Left kidney (tissue), 1 donor: ENCODE measurements at regions not wholly inside any gene's neighbourhood (a gene's known extent, or its start where the extent isn't known, plus 50 kb on each side); places are given as distances from the start of the nearest gene placed in this dataset.
"Not testable (repeated sequence)": the region's sequence is repeated elsewhere in the genome, so short reads cannot be mapped to it uniquely, and the experiment has no call there.

Experiments used
- DNase-seq: peaks from one replicate; pipeline ENCODE4 v3.0.0-alpha.2; 2013

DNA sequence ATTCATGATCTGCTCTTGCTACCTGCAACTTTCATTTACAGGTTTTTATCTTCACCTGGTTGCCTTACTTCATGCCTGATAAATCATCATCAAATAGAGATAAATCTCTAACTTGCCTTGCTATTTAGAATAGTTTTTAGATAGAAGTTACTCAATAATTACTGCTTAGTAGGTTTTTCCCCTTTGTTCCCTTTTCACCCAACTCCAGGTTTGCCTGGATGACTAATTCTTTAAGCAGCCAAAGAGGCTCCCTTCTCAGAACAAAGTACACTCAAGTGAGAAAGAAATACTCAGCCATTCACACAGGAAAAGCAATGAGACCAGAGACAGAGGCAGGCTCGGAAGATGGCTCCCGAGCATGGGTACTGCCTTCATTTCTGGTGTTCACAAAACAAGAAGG is 268.1 kb upstream of the CRBN start:
- DNase-seq: no peak

DNA sequence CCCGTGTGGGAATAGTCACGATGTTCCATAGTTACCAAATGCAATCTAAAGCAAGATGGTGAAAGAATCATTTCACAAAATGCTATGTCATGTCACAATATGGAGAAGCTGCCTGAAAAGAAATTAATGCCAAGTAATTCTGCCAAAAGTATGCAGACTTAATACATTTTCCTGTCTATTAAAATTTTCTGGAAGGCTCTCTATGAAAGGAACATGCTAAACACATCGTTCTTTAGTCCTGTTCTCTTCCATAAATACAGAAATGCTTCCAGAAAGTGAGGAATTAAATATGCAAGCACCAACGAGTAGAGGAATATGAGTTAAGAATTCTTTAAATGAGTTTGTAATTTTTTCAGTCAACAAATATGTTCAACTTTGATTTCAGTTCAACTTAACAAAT is 266.8 kb upstream of the CRBN start:
- no peak for DNase-seq

GRCh38 chr3:3443482-3443881 is 264.0 kb upstream of the CRBN start:
- no peak for DNase-seq

- DNase-seq: no peak
Observed at GRCh38 chr3:3433711-3434110, 254.2 kb upstream of the CRBN start.

GRCh38 chr3:3429841-3430240 is 250.3 kb upstream of the CRBN start:
- DNase-seq: no peak

DNA sequence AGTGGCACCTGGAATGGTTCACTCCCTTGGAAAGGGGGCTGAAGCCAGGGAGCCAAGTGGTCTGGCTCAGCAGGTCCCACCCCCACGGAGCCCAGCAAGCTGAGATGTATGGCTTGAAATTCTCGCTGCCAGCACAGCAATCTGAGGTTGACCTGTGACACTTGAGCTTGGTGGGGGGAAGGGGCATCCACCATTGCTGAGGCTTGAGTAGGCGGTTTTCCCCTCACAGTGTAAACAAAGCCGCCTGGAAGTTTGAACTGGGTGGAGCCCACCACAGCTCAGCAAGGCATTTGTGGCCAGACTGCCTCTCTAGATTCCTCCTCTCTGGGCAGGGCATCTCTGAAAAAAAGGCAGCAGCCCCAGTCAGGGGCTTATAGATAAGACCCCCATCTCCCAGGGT is 228.2 kb upstream of the CRBN start:
- not testable (repeated sequence) for DNase-seq

- DNase-seq: no peak
Observed at GRCh38 chr3:3405131-3405530, 225.6 kb upstream of the CRBN start.

DNA sequence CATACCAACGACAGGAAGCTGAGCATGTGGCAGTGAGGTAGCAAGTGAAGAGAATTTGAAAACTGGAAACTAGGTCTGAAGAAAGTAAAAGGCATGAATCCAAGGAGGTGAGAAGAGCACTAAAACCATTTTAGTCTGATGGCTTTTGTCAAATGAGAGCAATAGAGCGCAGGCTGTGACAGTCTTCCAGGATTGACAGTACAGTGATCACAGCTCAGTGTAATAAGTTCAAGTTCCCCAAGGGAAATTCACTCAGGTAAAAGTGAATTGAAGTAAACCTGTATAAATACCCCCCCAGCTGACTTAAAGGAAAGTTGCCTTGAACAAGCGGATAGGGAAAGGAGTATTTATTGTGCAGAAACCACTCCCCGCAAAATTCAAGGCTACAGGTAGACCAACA is 224.2 kb upstream of the CRBN start:
- no peak for DNase-seq

DNA sequence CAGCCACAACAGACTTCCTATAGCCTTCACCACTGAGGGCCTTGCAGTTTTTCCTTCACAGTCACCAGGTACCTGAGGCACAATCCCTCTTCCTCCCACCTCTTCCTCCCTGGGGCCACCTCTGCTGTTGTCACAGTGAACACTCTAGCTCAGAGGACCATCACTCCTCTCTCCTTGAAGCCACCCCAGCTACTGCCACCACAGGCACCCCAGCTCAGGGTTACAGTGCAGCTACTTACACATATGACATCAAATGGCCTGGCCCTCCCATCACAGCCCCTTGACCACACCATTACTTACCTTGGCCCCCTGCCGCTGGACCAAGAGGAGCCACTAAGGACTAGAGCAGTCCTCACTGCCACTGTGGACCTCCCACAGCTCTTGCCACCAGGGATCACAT is 213.5 kb upstream of the CRBN start:
- no peak for DNase-seq

DNA sequence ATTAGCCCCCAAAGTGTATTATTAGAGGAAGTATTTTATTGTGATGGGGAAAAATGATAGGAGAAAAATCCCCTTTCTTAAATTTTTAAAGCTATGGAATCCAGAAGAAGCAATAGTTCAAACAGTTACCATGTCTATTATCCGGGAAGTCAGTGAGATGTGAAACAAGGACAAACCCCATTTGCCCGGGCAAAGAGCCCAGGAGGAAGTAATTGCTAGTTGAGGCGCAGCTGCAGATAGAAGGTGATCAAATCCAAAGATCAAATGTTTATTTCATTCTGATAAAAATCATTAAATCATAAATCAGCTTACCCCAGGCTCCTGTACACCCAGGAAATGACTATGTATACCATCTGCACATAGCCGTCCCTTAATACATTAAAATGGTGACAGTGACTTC is 204.0 kb upstream of the CRBN start:
- DNase-seq: no peak

DNA sequence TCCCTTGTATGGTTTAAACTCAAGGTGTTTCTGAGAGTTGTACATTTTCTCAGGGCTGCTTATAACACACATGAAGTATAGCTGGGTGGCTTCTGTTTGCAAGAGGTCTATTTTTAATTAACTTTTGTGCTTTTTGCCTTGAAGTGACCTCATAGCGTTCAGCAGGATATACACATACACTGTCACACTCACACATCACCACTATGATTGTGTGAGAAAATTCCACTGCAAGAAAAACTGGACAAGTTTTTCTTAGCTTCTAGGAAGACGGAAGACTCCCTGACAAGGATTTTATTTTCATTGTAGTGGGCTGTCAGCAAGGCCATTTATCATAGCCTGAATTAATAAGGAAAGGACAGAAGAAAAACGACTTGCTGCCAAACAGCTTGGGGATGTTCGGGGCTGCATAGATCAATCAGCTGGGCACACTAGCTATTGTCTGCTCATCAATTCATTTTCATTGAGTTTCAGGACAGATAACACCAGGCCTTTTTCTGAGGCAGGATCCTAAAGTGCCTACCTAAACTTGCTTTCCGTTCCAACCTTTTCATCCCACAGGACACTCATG is 192.8 kb upstream of the CRBN start:
- DNase-seq: no peak

GRCh38 chr3:3368306-3368705 is 188.8 kb upstream of the CRBN start:
- DNase-seq: no peak

- DNase-seq: no peak
Observed at GRCh38 chr3:3366386-3366785, 186.9 kb upstream of the CRBN start.

GRCh38 chr3:3365716-3366115 is 186.2 kb upstream of the CRBN start:
- no peak for DNase-seq

- DNase-seq: no peak
Observed at GRCh38 chr3:3356846-3357245, 177.4 kb upstream of the CRBN start.

DNA sequence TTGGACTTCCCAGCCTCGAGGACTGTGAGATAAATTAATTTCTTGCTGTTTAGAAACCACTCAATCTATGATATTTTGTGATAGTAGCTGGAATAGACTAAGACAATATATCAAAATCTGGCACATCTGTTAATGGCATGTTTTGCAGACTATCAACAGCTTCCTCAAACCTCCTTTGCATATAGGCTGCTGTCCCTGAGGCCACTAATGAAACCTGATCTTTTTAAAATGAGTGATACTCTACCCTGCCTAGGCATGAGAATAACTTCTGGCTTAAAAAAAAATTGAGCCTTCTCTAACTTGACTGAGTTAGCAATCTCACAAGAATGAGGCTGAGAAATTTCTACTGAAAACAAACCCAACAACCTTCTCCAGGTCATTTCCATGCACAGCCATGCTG is 176.0 kb upstream of the CRBN start:
- no peak for DNase-seq

DNA sequence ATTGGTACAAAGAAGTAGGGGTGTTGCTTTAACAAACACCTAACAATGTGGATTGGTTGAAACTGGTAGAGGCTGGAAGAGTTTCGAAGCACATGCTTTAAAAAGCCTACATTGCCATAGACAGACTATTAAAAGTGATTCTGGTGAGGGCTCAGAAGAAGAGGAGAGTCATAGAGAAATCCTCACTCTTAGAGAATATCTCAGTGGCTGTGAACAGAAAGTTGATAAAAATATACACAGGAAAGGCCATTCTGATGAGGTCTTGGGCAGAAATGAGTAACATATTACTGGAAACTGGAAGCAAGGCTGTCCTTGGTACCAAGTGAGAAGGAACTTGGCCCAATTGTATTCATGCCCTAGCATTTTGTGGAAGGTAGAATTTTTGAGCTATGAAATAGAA is 173.7 kb upstream of the CRBN start:
- no peak for DNase-seq

GRCh38 chr3:3351226-3351625 is 171.7 kb upstream of the CRBN start:
- no peak for DNase-seq

- not testable (repeated sequence) for DNase-seq
Observed at GRCh38 chr3:3347056-3347455, 167.6 kb upstream of the CRBN start.

DNA sequence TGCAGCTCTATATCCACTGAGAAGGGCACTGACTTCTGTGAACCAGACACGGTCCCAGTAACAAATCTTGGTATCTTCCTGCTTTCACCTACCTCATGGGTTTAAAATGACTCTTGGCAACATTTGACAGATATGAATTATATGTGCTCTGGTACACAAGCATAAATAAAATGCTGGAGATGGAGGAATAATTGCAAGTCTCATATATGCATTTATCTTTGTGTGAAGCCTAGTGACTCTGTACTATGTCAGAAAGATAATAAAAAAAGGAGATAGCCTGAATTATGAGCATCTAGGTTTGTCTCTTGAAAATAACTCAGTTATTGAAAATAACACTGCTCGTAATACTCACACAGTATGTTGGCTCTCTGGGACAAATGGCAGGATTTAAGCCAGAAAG is 167.1 kb upstream of the CRBN start:
- DNase-seq: no peak

DNA sequence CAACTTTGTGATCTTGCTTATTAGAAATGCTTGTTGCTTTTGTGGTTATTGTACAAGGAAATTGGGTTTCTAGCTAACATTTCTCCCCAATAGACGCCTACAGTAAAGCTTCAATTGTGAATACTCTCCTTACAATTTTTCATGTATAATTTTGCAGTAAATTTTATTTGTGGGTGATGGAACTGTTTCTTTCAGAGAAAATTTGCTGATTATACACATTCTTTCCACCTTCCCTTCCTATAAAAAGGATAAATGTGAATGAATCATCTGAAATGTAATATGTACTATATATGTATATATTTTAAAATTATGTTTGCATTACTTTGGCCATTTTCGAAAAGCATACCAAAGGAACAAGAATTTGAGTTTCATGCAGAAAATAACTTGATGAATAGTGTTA is 162.7 kb upstream of the CRBN start:
- no peak for DNase-seq

DNA sequence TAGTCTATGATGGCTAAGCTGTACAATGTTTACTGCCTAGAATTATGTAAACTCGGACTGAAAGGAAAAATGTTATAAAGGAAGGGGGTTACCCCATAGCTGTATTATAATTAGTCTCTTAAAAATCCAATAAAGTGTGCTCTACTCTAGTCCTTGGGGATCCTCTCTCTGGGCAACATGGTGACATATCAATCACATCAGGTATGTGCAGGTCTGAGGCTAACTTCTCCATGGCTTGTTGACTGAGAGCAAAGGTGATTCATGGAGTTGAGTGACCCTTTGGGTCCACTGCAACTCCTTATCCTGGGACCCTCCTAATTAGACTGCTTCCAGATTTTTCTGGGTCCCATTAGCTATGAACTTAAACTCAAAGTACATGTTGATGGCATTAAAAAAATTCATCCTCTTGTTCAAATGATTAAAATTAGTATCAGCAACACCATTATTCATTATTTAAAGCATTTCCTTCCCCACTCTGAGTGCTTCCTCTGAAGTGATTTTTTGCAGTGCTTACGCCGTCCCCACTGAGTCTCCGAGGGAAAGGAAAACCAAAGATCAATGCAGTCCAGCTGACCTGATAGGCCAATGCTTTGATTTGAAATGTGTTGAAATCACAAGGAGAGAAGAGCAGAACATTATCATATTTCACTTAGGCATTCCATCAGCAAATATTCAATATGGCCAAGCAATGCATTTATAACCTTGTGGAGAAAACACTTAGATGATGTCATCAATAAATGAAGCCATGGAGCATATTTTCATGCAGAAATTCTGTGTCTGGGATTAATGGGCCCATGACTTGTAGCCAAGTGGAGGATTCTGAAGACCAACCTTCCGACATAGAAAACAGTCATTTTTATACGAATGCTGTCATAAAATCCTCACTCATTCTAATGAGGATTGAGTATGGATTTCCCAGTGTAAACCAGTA is 161.7 kb upstream of the CRBN start:
- DNase-seq: no peak

DNA sequence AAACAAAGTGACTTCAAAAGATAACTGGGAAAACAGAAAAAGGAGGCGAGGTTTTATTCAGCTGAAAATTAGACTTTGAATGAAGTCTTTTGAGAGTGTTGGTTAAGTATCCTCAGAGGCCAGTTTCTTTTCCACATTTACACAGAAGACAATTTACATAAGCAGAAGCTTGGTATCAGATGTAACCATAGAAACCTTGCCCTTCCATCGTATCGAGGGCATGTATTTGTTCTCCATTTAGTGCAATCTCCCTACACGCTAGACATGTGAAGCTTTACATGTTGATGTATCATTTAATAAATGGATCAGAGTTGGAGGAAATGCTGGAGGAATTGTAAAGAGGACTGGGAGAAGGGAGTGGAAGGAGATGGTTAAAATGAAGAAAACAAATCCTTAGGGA is 161.0 kb upstream of the CRBN start:
- DNase-seq: no peak

GRCh38 chr3:3335903-3336302 is 156.4 kb upstream of the CRBN start:
- no peak for DNase-seq
